Sigmoid colon (tissue), 6 donors: ENCODE measurements at regions not wholly inside any gene's neighbourhood (a gene's known extent, or its start where the extent isn't known, plus 50 kb on each side); places are given as distances from the start of the nearest gene placed in this dataset.

Experiments used
- DNase-seq: peaks from one replicate; pipeline ENCODE4 v3.0.0-alpha.2; 2019
- H3K27ac ChIP-seq, 4 donors: fragments of 200-600 bp; sonication (generic); one replicate each; pipeline ENCODE4 v1.5.1; 2016 to 2019; ENCODE audit warnings: mild to moderate bottlenecking in 1 of 4
- H3K27me3 ChIP-seq, 3 donors: fragments of 200-600 bp; sonication (generic); one replicate each; pipeline ENCODE4 v1.5.1; 2019; ENCODE audit warnings: mild to moderate bottlenecking in 1 of 3
- H3K36me3 ChIP-seq, 4 donors: fragments of 200-600 bp; sonication (generic); one replicate each; pipeline ENCODE4 v1.5.1; 2016 to 2019
- H3K4me1 ChIP-seq, 4 donors: fragments of 200-600 bp; sonication (generic); one replicate each; pipeline ENCODE4 v1.5.1; 2017 to 2019
- H3K4me3 ChIP-seq, 4 donors: fragments of 200-600 bp; sonication (generic); one replicate each; pipeline ENCODE4 v1.5.1; 2017 to 2019; ENCODE audit warnings: mild to moderate bottlenecking in 2 of 4, moderate library complexity in 1 of 4
- H3K9me3 ChIP-seq, 4 donors: fragments of 200-600 bp in 3 of 4; sonication (generic) in 3 of 4; one replicate each; pipeline versions ENCODE4 v1.5.1 to v1.6.1; 2013 to 2019
- CTCF ChIP-seq, 4 experiments: fragments of 450-650 bp in 3 of 4; fragments of 200-600 bp in 1 of 4; IDR thresholded peaks; one replicate each; pipeline ENCODE4 v1.5.1; 2016 to 2019; ENCODE audit warnings: antibody characterized with exemption in 4 of 4, mild to moderate bottlenecking in 3 of 4, moderate library complexity in 2 of 4
- EP300 ChIP-seq, 4 donors: sonication (generic); formaldehyde crosslinking; IDR thresholded peaks; one replicate each; pipeline ENCODE4 v1.6.1; 2017; ENCODE audit warnings: antibody characterized with exemption in 4 of 4
- POLR2A ChIP-seq, 2 donors: fragments of 450-650 bp; IDR thresholded peaks; one replicate each; pipeline ENCODE4 v1.6.1; 2016; ENCODE audit warnings: antibody characterized with exemption in 2 of 2, mild to moderate bottlenecking in 2 of 2, moderate library complexity in 2 of 2
- POLR2AphosphoS5 ChIP-seq, 4 donors: sonication (generic); formaldehyde crosslinking; IDR thresholded peaks; one replicate each; pipeline ENCODE4 v1.6.1; 2017; ENCODE audit warnings: antibody characterized with exemption in 4 of 4
- WGBS, 2 donors: extraction: QIAGEN DNeasy Blood & Tissue Kit; methylation state at CpG; one replicate each; pipeline ENCODE4 v1.1.7; 2013; 5-methylcytosine and 5-hydroxymethylcytosine counted together
- intact Hi-C: fragments of 100-400 bp; cut with DNase I; formaldehyde crosslinking; loops from one replicate; pipeline ENCODE4 v1.15.1; 2023
- donor health status: healthy with polysubstance abuse.
- donor health status: healthy.

- WGBS, 2 donors, result 88 to 89% methylated on average over 3 of the region's 3 CpGs
- intact Hi-C loops, result no loop called here
- no peak for DNase-seq
- no peak overlapping the region for H3K4me3 ChIP-seq
- H3K27me3 ChIP-seq, result no peaks in the 10 kb centered on the region
- no peak overlapping the region for H3K27ac ChIP-seq
- TF ChIP-seq POLR2A (IDR thresholded peaks at IDR 0.05) (no peak), POLR2AphosphoS5 (IDR thresholded peaks at IDR 0.05) (no peak), CTCF (IDR thresholded peaks at IDR 0.05) (no peak), EP300 (IDR thresholded peaks at IDR 0.05) (no peak)
- no peaks in the 10 kb centered on the region for H3K9me3 ChIP-seq
- peaks cover 0 to 13% (median 2%) of the 10 kb centered on the region in 4 donors for H3K4me1 ChIP-seq
- H3K36me3 ChIP-seq, result no peaks in the 10 kb centered on the region
Observed at GRCh38 chr2:66766582-66766981, 331.7 kb downstream of the MEIS1 start.

GRCh38 chr2:66771359-66771976, 336.5 kb downstream of the MEIS1 start:
- Histone ChIP-seq H3K4me3 (no peak overlapping the region), H3K4me1 (peaks cover 0 to 19% (median 5%) of the 10 kb centered on the region in 4 donors), H3K9me3 (no peaks in the 10 kb centered on the region), H3K27ac (no peak overlapping the region), H3K36me3 (no peaks in the 10 kb centered on the region), H3K27me3 (no peaks in the 10 kb centered on the region)
- no peak for DNase-seq
- no peak for TF ChIP-seq POLR2AphosphoS5 (IDR thresholded peaks at IDR 0.05)
- TF ChIP-seq POLR2A (IDR thresholded peaks at IDR 0.05), result no peak
- TF ChIP-seq CTCF (IDR thresholded peaks at IDR 0.05), result no peak
- no peak for TF ChIP-seq EP300 (IDR thresholded peaks at IDR 0.05)
- WGBS, 2 donors, result 71 to 95% methylated on average over 1 of the region's 1 CpG
- intact Hi-C loops, result no loop called here

GRCh38 chr2:66772618-66773017, 337.7 kb downstream of the MEIS1 start:
- DNase-seq, result no peak

GRCh38 chr2:66775730-66776422, 341.0 kb downstream of the MEIS1 start:
- intact Hi-C loops, result no loop called here
- DNase-seq, result peak; percentile 75
- WGBS, 2 donors, result 43 to 72% methylated on average over 4 of the region's 4 CpGs
- Histone ChIP-seq H3K27me3 (no peaks in the 10 kb centered on the region), H3K4me3 (no peak overlapping the region), H3K27ac (peak overlapping the region in 2 of 4 donors; percentile 12 to 27), H3K4me1 (peaks cover 0 to 13% (median 5%) of the 10 kb centered on the region in 4 donors), H3K36me3 (no peaks in the 10 kb centered on the region), H3K9me3 (no peaks in the 10 kb centered on the region)
- TF ChIP-seq CTCF (IDR thresholded peaks at IDR 0.05), result no peak
- TF ChIP-seq POLR2AphosphoS5 (IDR thresholded peaks at IDR 0.05), result no peak
- no peak for TF ChIP-seq EP300 (IDR thresholded peaks at IDR 0.05)
- no peak for TF ChIP-seq POLR2A (IDR thresholded peaks at IDR 0.05)

More at GRCh38 chr2:66772618-66773017, 337.7 kb downstream of the MEIS1 start:
- no peak overlapping the region for H3K4me3 ChIP-seq
- H3K27ac ChIP-seq, result no peak overlapping the region
- intact Hi-C loops, result no loop called here
- H3K36me3 ChIP-seq, result no peaks in the 10 kb centered on the region
- H3K4me1 ChIP-seq, result peaks cover 0 to 16% (median 5%) of the 10 kb centered on the region in 4 donors
- H3K9me3 ChIP-seq, result no peaks in the 10 kb centered on the region
- no peaks in the 10 kb centered on the region for H3K27me3 ChIP-seq
- TF ChIP-seq CTCF (IDR thresholded peaks at IDR 0.05), result no peak
- no peak for TF ChIP-seq POLR2AphosphoS5 (IDR thresholded peaks at IDR 0.05)
- no peak for TF ChIP-seq EP300 (IDR thresholded peaks at IDR 0.05)
- no peak for TF ChIP-seq POLR2A (IDR thresholded peaks at IDR 0.05)
- WGBS, 2 donors, result 18 to 70% methylated on average over 1 of the region's 1 CpG
